SK-N-MC (cell line): ENCODE measurements at regions not wholly inside any gene's neighbourhood (a gene's known extent, or its start where the extent isn't known, plus 50 kb on each side); places are given as distances from the start of the nearest gene placed in this dataset.

Experiments used
- DNase-seq: peaks from one replicate; pipeline ENCODE4 v3.0.0-alpha.2; 2011; ENCODE audit warnings: low read depth, low spot score
- H3K27ac ChIP-seq: fragments of 200-600 bp; sonication (generic); 2 replicates; pipeline ENCODE4 v1.5.1; 2016; ENCODE audit warnings: mixed run types
- H3K36me3 ChIP-seq: fragments of 200-600 bp; sonication (generic); 2 replicates; pipeline ENCODE4 v1.6.1; 2017; ENCODE audit warnings: antibody characterized with exemption, low read length, mixed read lengths; ENCODE audit not compliant: insufficient read depth
- H3K4me3 ChIP-seq: fragments of 200-600 bp; sonication (generic); 2 replicates; pipeline ENCODE4 v1.5.1; 2016
- H3K9ac ChIP-seq: fragments of 200-600 bp; sonication (generic); 2 replicates; pipeline ENCODE4 v1.8.0; 2017; ENCODE audit warnings: mixed run types, mixed read lengths; ENCODE audit not compliant: insufficient read length
- H3K9me3 ChIP-seq: fragments of 200-600 bp; sonication (generic); 2 replicates; pipeline ENCODE4 v1.6.1; 2017; ENCODE audit warnings: low read depth, mild to moderate bottlenecking, antibody characterized with exemption, low read length, moderate library complexity, mixed read lengths
- EZH2 ChIP-seq: fragments of 200-600 bp; sonication (generic); IDR thresholded peaks from one replicate; pipeline ENCODE4 v1.6.1; 2017; ENCODE audit warnings: antibody characterized with exemption
- FOXP2 ChIP-seq: optimal IDR thresholded peaks from 2 replicates; pipeline ENCODE3; 2011; ENCODE audit warnings: mild to moderate bottlenecking, moderate library complexity; ENCODE audit not compliant: insufficient read depth; ENCODE audit errors: extremely low read length, control extremely low read depth
- POLR2AphosphoS5 ChIP-seq: IDR thresholded peaks from 2 replicates; pipeline ENCODE4 v1.6.1; 2012; ENCODE audit warnings: mild to moderate bottlenecking, low read depth, low read length, borderline replicate concordance

- TF ChIP-seq POLR2AphosphoS5 (no peak), EZH2 (no peak), FOXP2 (no peak)
- Histone ChIP-seq H3K4me3 (no peak overlapping the region), H3K9me3 (no peaks in the 10 kb centered on the region), H3K27ac (no peak overlapping the region), H3K9ac (no peak overlapping the region), H3K36me3 (no peaks in the 10 kb centered on the region)
- no peak for DNase-seq
Measured at GRCh38 chr6:18335948-18336347, 51.2 kb upstream of the RNF144B start.

GRCh38 chr6:18334251-18334650, 52.9 kb upstream of the RNF144B start:
- no peaks in the 10 kb centered on the region for H3K9me3 ChIP-seq
- no peak overlapping the region for H3K27ac ChIP-seq
- H3K4me3 ChIP-seq, result no peak overlapping the region
- TF ChIP-seq FOXP2 (no peak), EZH2 (no peak), POLR2AphosphoS5 (no peak)
- no peak overlapping the region for H3K9ac ChIP-seq
- H3K36me3 ChIP-seq, result no peaks in the 10 kb centered on the region
- DNase-seq, result no peak

GRCh38 chr6:18330548-18331081, 56.5 kb upstream of the RNF144B start:
- TF ChIP-seq FOXP2 (no peak), EZH2 (no peak), POLR2AphosphoS5 (no peak)
- Histone ChIP-seq H3K36me3 (no peaks in the 10 kb centered on the region), H3K4me3 (no peak overlapping the region), H3K27ac (no peak overlapping the region), H3K9me3 (no peaks in the 10 kb centered on the region), H3K9ac (no peak overlapping the region)
- DNase-seq, result no peak

- Histone ChIP-seq H3K9me3 (no peaks in the 10 kb centered on the region), H3K9ac (no peak overlapping the region), H3K27ac (no peak overlapping the region), H3K4me3 (no peak overlapping the region), H3K36me3 (no peaks in the 10 kb centered on the region)
- TF ChIP-seq FOXP2 (no peak), POLR2AphosphoS5 (no peak), EZH2 (no peak)
- no peak for DNase-seq
Measured at GRCh38 chr6:18329776-18330175, 57.4 kb upstream of the RNF144B start.

- H3K36me3 ChIP-seq, result no peaks in the 10 kb centered on the region
- H3K4me3 ChIP-seq, result no peak overlapping the region
- no peak overlapping the region for H3K27ac ChIP-seq
- no peaks in the 10 kb centered on the region for H3K9me3 ChIP-seq
- no peak for TF ChIP-seq FOXP2
- no peak overlapping the region for H3K9ac ChIP-seq
- no peak for DNase-seq
Measured at GRCh38 chr6:18328540-18328939, 58.6 kb upstream of the RNF144B start.

- Histone ChIP-seq H3K36me3 (no peaks in the 10 kb centered on the region), H3K9ac (no peak overlapping the region), H3K4me3 (no peak overlapping the region), H3K27ac (no peak overlapping the region), H3K9me3 (no peaks in the 10 kb centered on the region)
- no peak for DNase-seq
- TF ChIP-seq FOXP2 (no peak), EZH2 (no peak), POLR2AphosphoS5 (no peak)
Measured at GRCh38 chr6:18328070-18328469, 59.1 kb upstream of the RNF144B start.

- TF ChIP-seq EZH2 (no peak), FOXP2 (no peak), POLR2AphosphoS5 (no peak)
- H3K27ac ChIP-seq, result no peak overlapping the region
- no peak overlapping the region for H3K4me3 ChIP-seq
- no peak overlapping the region for H3K9ac ChIP-seq
- no peaks in the 10 kb centered on the region for H3K36me3 ChIP-seq
- no peak for DNase-seq
- no peaks in the 10 kb centered on the region for H3K9me3 ChIP-seq
Measured at GRCh38 chr6:18327626-18328025, 59.5 kb upstream of the RNF144B start.

- H3K27ac ChIP-seq, result no peak overlapping the region
- TF ChIP-seq EZH2 (no peak), FOXP2 (no peak), POLR2AphosphoS5 (no peak)
- H3K9ac ChIP-seq, result no peak overlapping the region
- no peak for DNase-seq
- no peaks in the 10 kb centered on the region for H3K9me3 ChIP-seq
- H3K4me3 ChIP-seq, result no peak overlapping the region
- no peaks in the 10 kb centered on the region for H3K36me3 ChIP-seq
Measured at GRCh38 chr6:18326980-18327379, 60.2 kb upstream of the RNF144B start.

- TF ChIP-seq FOXP2, result no peak
- TF ChIP-seq POLR2AphosphoS5, result no peak
- TF ChIP-seq EZH2, result no peak
- no peaks in the 10 kb centered on the region for H3K36me3 ChIP-seq
- no peak overlapping the region for H3K4me3 ChIP-seq
- H3K9ac ChIP-seq, result no peak overlapping the region
- no peak for DNase-seq
- H3K27ac ChIP-seq, result no peak overlapping the region
- no peaks in the 10 kb centered on the region for H3K9me3 ChIP-seq
Measured at GRCh38 chr6:18326001-18326400, 61.1 kb upstream of the RNF144B start.
